Ishikawa (cell line): ENCODE measurements at regions not wholly inside any gene's neighbourhood (a gene's known extent, or its start where the extent isn't known, plus 50 kb on each side); places are given as distances from the start of the nearest gene placed in this dataset.

Source experiments
- EP300 ChIP-seq: IDR thresholded peaks from 2 replicates; pipeline ENCODE4 v1.6.1; 2012; ENCODE audit warnings: borderline replicate concordance
- MAX ChIP-seq: IDR thresholded peaks from 2 replicates; pipeline ENCODE4 v1.6.1; 2012
- RAD21 ChIP-seq: IDR thresholded peaks from 2 replicates; pipeline ENCODE4 v1.6.1; 2012; ENCODE audit warnings: low read depth
- REST ChIP-seq: IDR thresholded peaks from 2 replicates; pipeline ENCODE4 v1.6.1; 2012; ENCODE audit warnings: low read depth, mild to moderate bottlenecking
- TAF1 ChIP-seq: IDR thresholded peaks from 2 replicates; pipeline ENCODE4 v1.6.1; 2012; ENCODE audit warnings: low read depth, mild to moderate bottlenecking
- TEAD4 ChIP-seq: IDR thresholded peaks from 2 replicates; pipeline ENCODE4 v1.6.1; 2012
- USF1 ChIP-seq: IDR thresholded peaks from 2 replicates; pipeline ENCODE4 v1.6.1; 2012
- YY1 ChIP-seq: IDR thresholded peaks from 2 replicates; pipeline ENCODE4 v1.6.1; 2012; ENCODE audit warnings: low read depth

GRCh38 chr11:87555101-87555500, 517.4 kb downstream of the TMEM135 start:
- no peak for TF ChIP-seq YY1
- TF ChIP-seq RAD21: no peak
- no peak for TF ChIP-seq MAX
- no peak for TF ChIP-seq USF1
- TF ChIP-seq TEAD4: no peak
- TF ChIP-seq EP300: no peak
- no peak for TF ChIP-seq TAF1
- no peak for TF ChIP-seq REST
